Epithelial cell of proximal tubule (primary cell): ENCODE measurements at regions not wholly inside any gene's neighbourhood (a gene's known extent, or its start where the extent isn't known, plus 50 kb on each side); places are given as distances from the start of the nearest gene placed in this dataset.

Experiments
- DNase-seq: peaks from one replicate; pipeline ENCODE4 v3.0.0-alpha.2; 2011; ENCODE audit warnings: low read depth
- H3K4me3 ChIP-seq: 2 replicates; pipeline ENCODE4 v1.5.1; 2011; ENCODE audit warnings: low read depth, mild to moderate bottlenecking, low read length
- TF ChIP-seq, protein P1 (sequence below): conservative IDR thresholded peaks from 2 replicates; pipeline ENCODE4 v1.5.1; 2012; ENCODE audit warnings: low read depth, mild to moderate bottlenecking, low read length

DNA sequence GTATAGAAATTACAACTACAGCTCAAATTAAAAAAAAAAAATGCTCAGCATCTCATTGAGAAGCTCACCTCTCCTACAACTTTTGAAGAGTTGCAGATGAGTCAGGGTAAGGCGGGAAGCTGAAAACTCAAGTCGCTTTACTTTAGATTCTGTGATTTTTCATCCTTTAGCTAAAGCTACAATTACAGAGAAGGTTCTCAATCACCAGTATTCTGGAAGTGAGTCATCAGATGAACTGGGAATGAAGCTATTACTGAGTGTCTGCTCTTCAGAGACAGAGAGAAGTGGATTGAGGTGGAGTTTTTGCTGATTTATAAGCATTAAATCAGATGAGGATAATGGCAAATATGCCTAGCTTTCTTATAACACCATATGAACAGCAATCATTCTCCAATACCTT, 91.9 kb downstream of the TFAP2A start:
- H3K4me3 ChIP-seq: no peak overlapping the region
- TF ChIP-seq, protein P1, sequence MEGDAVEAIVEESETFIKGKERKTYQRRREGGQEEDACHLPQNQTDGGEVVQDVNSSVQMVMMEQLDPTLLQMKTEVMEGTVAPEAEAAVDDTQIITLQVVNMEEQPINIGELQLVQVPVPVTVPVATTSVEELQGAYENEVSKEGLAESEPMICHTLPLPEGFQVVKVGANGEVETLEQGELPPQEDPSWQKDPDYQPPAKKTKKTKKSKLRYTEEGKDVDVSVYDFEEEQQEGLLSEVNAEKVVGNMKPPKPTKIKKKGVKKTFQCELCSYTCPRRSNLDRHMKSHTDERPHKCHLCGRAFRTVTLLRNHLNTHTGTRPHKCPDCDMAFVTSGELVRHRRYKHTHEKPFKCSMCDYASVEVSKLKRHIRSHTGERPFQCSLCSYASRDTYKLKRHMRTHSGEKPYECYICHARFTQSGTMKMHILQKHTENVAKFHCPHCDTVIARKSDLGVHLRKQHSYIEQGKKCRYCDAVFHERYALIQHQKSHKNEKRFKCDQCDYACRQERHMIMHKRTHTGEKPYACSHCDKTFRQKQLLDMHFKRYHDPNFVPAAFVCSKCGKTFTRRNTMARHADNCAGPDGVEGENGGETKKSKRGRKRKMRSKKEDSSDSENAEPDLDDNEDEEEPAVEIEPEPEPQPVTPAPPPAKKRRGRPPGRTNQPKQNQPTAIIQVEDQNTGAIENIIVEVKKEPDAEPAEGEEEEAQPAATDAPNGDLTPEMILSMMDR: no peak
- DNase-seq: no peak

DNA sequence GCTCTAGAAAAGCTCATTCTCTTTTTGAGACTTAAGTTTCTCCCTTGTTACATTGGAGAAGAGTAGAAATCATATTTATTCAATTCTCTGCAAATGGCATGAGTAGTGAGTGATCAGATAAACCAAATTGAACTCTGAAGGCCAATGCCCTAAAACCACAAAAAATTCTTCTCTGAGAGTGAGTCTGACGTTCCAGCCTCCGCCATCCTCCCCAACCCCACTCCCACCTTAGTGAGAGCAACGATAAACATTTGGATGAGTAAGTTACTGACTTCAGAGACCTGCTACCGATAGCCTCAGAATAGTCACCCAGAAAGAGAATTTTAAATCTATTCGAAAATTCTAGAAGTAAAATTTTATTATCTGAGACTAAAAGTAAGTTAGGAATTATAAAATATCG, 94.6 kb downstream of the TFAP2A start:
- no peak for DNase-seq
- TF ChIP-seq, protein P1: no peak

DNA sequence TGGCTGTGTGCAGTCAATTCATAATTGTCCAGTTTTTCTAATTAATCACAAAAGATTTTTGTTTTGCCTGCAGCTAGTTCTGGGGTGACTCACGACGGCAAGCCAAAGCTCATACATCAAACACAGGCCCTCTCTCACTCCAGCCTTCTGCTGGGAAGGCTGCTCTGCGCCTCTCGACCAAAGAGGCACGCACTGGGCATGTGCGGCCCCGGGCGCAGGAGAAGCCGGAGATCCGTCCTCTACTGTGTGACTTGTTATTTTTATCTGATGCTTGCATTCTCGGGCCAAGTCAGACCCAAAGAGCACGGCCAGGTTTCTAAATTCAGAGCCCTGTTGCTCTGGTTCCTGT, 98.5 kb downstream of the TFAP2A start:
- DNase-seq: no peak
- TF ChIP-seq, protein P1: no peak
- H3K4me3 ChIP-seq: no peak overlapping the region

More for the DNA sequence above, 94.6 kb downstream of the TFAP2A start:
- H3K4me3 ChIP-seq: no peak overlapping the region

DNA sequence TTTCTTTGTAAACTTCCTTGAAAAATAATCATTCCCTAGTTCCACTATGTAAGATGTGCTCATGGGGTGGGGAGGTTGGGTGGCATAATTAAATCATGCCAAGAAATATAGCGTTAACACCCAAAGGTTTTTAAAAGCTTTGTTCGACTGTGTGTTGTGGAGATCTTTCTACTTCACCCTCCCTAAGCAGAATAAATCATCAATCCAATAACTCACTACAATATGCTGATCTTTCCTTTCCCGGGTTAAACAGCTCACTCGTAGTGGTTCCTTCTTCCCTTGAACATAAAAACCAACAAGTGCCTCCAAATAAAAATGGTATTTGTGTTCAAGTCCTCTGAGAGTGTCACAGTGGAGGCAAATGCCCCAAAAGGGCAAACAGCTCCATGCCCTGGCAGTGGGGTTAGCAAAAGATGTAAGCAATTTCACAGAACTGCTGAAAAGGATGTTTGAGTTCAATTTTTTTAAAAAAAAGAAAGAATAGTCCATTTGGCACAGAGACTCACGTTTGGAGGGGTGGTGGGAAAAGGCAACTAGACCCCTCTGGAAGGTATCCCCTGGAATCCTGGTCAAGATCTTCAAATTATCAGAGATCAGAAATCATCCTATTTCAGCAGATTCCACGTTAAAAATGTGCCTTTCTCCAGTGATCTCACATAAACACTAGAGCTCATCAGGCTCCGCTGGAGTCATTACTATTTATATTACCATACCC, 99.1 kb downstream of the TFAP2A start:
- no peak for DNase-seq
- TF ChIP-seq, protein P1: no peak
- no peak overlapping the region for H3K4me3 ChIP-seq

DNA sequence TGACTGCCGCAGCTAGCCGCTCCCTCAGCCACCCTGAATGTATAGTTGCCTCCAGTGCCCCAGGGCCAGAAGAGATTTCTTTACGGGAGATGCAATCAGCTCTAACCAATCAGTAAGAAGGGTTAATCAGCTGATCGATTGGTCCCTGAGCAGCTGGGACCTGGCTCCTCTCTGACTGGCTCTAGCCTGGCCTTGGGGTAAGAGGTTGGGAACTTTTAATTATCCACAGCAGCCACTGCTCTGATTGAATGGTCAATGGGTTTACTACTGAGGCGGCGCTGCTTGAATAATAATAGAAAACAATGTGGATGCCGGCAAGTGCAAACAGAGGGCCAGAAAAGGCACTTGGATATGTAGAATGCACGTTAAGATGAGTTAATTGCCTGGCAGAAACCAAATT, 99.8 kb downstream of the TFAP2A start:
- no peak for DNase-seq
- TF ChIP-seq, protein P1: no peak
- no peak overlapping the region for H3K4me3 ChIP-seq

DNA sequence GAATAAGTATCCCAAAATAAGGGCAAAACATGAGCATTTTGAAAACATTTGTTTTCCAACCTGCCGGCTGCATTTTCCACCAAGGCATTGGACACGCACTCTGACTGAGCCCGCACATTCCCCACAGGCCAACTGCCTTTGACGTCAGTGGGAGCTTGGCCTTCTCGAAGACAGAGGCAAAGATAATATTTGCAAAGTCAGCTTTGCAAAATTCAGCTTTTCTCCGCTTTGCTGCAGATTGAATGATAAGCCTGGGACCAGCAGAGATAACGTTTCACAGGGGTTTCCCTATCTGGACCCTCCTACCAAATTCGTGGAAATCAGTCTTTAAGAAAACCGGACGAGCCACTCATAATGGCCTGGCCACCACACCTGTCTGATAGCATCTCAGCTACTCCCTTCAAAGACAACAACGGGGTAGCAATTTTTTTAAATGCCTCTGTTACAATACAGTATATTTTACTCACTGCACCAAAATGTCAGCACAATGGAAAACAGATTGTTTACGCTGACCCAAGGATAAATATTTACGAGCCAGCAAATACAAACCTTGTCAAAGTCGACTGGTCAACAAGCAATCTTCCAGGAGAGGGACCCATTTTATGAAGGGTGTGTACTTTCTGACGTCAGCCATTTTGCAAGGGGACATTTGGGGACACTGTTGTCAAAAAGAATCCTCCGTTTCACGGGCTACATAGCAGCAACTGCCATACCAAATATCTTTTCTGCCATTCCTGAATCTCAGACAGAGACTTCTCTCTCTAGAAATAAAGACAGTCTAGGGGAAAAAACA, 100.5 kb downstream of the TFAP2A start:
- TF ChIP-seq, protein P1: no peak
- no peak for DNase-seq
- H3K4me3 ChIP-seq: no peak overlapping the region

DNA sequence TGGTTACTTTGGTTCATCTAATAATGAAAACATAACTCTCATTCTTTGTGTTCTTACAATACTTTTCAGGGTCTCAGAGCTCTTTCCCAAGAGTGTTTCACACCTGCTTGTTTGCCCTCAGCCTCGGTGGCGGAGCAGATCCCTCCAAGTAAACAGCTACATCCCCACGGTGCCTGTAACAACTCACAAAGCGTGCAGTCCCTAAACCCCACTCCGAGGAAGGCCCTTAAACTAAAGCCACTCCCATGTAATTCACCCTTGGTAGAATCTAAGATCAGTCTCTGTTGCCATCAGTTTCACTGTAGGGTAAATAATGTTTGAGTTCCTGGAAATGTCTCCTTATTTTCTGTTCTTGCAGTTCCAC, 101.1 kb downstream of the TFAP2A start:
- TF ChIP-seq, protein P1: no peak

More for the DNA sequence above, 101.1 kb downstream of the TFAP2A start:
- DNase-seq: no peak
- no peak overlapping the region for H3K4me3 ChIP-seq
